ENCODE measurements at regions not wholly inside any gene's neighbourhood (a gene's known extent, or its start where the extent isn't known, plus 50 kb on each side); places are given as distances from the start of the nearest gene placed in this dataset.

DNA sequence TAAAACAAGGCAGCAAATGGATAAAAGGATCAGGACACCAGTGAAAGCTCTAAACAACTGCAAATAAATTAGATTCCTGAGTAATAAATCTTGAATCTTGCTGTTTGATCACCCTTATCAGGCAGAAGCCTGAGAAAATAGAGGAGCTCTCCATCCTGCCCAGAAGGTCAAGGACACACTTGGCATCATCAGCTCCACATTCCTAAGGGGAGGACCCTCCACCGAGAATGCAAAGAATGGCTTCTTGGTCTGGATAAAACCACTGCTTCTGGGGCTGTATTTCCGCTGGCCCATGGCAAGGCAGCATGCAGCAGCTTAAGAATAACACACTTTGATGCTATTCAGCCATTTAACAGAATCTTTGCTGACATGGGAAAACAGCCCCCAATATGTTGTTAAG lies 108.9 kb upstream of the TSC22D2 start:
- H3K9me3 Mint-ChIP-seq = no peaks in the 10 kb centered on the region
- H3K27ac Mint-ChIP-seq = no peak overlapping the region
- H3K4me1 Mint-ChIP-seq = no peaks in the 10 kb centered on the region
- DNase-seq = no peak
- H3K36me3 Mint-ChIP-seq = no peaks in the 10 kb centered on the region
- H3K27me3 Mint-ChIP-seq = peaks cover 19% of the 10 kb centered on the region
- no peak overlapping the region for H3K4me3 Mint-ChIP-seq

DNA sequence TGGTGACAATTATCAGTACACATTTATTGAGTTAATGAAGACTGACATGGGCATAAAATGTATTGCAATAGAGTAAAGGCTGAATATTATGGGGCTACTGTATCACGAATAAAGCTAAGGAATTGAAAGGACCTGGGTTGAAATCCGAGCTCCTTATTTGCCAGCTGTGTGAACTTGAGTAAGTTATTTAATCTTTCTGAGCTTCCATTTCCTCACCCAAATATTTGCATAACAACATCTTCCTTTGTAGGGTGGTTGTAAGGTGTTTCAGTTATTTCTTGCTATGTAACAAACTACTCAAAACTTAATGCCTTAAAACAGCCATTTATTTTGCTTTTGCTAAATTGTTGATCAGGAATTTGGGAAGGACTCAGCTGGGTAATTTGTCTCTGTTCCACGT lies 111.1 kb upstream of the TSC22D2 start:
- H3K9me3 Mint-ChIP-seq = no peaks in the 10 kb centered on the region
- no peak for DNase-seq
- no peaks in the 10 kb centered on the region for H3K36me3 Mint-ChIP-seq
- H3K4me1 Mint-ChIP-seq = no peaks in the 10 kb centered on the region
- peaks cover 14% of the 10 kb centered on the region for H3K27me3 Mint-ChIP-seq
- no peak overlapping the region for H3K4me3 Mint-ChIP-seq
- no peak overlapping the region for H3K27ac Mint-ChIP-seq

DNA sequence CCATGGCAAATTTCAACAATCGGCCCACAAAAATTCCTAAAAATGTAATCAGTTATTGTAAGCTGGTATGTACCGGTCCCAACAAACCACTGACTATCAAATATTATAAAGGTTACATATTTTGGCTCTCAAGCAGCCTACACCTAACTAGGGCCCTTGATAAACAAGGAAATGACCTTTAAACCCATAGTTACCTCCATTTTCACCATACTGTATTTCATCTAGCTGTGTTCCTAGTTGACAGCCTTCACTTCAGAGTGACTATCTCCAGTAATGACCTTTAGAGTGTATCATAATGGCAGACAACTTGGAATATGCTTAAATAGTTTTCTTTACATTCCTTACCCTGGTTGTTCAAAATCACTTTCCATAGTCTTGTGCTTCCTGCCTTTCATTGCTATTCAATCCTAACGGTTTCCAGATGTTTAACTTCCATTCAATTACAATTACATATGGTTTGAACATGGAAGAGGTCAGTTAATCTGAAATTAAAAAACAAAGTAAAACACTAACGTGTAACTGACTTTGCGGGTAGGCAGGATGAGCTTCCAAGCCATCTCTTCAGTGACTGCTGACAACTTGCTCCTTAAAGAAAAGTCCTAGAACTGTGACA lies 111.9 kb upstream of the TSC22D2 start:
- H3K4me3 Mint-ChIP-seq = no peak overlapping the region
- peaks cover 17% of the 10 kb centered on the region for H3K27me3 Mint-ChIP-seq
- H3K9me3 Mint-ChIP-seq = no peaks in the 10 kb centered on the region
- H3K36me3 Mint-ChIP-seq = no peaks in the 10 kb centered on the region
- no peak for DNase-seq
- H3K27ac Mint-ChIP-seq = no peak overlapping the region
- no peaks in the 10 kb centered on the region for H3K4me1 Mint-ChIP-seq

DNA sequence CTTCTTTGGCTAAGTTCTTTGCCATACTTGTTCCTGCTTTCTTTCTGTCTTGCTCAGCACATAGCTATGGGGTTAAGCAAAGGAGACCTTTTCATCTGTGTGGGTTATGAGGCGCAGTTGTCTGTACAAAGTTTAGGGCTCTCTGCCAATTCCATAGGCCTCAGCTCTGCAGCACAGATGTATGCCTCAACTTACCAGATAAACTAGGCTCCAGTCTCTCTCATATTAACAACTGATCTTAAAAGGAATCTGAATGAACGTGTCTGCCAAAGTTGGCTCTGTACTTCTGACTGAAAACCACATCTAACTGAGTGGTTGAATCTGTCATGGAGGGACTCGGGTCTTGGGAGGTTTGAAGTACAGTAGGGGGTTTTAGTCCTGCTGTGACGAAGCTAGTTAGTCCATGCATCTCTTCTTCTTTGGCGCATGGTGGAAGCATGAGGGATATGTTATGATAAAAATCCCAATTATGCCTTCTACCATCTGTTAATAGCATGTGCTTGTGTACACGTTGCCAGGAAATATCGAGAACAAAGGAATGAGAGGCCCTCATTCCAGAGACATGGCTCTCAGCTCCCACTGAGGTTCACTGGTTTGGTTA lies 114.6 kb upstream of the TSC22D2 start:
- H3K36me3 Mint-ChIP-seq = no peaks in the 10 kb centered on the region
- no peaks in the 10 kb centered on the region for H3K4me1 Mint-ChIP-seq
- H3K27me3 Mint-ChIP-seq = peaks cover 22% of the 10 kb centered on the region
- H3K27ac Mint-ChIP-seq = no peak overlapping the region
- no peaks in the 10 kb centered on the region for H3K9me3 Mint-ChIP-seq
- no peak overlapping the region for H3K4me3 Mint-ChIP-seq
- no peak for DNase-seq

DNA sequence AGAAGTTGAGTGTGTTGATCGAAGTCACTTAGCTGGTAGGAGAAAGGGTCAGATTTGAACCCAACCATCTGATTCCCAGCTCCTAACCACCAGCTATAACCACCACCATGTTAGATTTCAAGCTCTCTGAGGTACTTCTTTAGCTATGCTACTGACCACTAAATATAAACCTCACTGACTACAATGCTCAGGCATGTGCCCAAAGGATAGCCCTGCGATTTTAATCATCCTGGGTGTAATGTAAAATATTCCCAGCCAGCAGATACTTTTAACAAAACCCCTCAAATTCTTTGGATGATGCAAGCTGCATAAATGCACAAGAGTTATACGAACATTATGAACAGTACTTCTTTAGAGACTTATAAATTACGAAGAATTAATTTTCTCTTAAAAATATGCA lies 115.2 kb upstream of the TSC22D2 start:
- Mint-ChIP-seq H3K27ac (no peak overlapping the region), H3K36me3 (no peaks in the 10 kb centered on the region), H3K4me1 (no peaks in the 10 kb centered on the region), H3K27me3 (peaks cover 22% of the 10 kb centered on the region), H3K9me3 (no peaks in the 10 kb centered on the region), H3K4me3 (no peak overlapping the region)
- no peak for DNase-seq

DNA sequence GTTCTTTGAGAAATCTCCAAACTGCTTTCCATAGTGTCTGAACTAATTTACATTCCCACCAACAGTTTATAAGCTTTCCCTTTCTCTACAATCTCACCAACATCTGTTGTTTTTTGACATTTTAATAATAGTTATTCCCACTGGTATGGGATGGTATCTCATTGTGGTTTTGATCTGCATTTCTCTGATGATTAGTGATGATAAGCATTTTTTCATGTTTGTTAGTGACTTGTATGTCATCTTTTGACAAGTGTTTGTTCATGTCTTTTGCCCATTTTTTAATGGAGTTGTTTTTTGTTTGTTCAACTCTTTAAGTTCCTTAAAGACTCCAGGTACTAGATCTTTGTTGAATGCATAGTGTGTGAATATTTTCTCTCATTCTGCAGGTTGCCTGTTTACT lies 116.6 kb upstream of the TSC22D2 start:
- Mint-ChIP-seq H3K4me1 (peaks cover 2% of the 10 kb centered on the region), H3K36me3 (no peaks in the 10 kb centered on the region), H3K27ac (no peak overlapping the region), H3K27me3 (peaks cover 30% of the 10 kb centered on the region), H3K4me3 (no peak overlapping the region), H3K9me3 (no peaks in the 10 kb centered on the region)
- DNase-seq = no peak

DNA sequence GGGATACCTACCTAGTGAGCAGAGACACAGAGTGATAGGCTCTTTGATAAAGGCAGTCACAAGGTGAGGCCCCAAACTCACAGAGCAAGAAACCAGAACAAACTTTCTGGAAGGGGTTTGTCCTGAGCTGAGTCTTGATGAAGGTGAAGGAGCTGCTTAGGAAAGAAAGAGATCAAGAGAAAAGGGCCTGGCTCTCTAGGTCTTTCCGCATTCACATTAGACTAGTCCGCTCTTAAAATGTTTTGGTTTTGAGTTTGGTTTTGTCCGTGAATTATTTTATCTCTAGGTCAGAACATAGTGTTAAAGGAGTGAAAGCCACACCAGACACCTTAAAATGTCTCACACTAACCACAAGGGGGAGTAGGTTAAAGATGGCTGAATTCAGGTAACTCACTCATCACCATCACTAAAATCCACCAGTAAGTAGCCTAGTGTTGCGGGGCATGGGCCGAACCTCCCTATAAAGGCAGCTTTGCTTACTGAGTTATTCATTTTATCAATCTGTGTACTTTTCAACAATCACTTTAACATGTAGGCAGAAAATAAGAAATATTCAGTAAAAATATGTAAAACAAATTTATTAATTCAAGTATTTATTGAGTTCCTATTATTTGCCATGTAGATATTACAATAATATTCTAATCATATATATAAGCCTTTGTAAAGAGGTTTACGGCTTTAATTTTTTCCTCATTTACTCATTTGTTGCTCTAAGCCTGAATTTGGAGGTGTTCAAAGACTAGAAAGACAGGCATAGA lies 121.5 kb upstream of the TSC22D2 start:
- Mint-ChIP-seq H3K27ac (no peak overlapping the region), H3K4me1 (peaks cover 6% of the 10 kb centered on the region), H3K9me3 (peaks cover 2% of the 10 kb centered on the region), H3K36me3 (no peaks in the 10 kb centered on the region), H3K4me3 (no peak overlapping the region), H3K27me3 (peaks cover 19% of the 10 kb centered on the region)
- DNase-seq = no peak

DNA sequence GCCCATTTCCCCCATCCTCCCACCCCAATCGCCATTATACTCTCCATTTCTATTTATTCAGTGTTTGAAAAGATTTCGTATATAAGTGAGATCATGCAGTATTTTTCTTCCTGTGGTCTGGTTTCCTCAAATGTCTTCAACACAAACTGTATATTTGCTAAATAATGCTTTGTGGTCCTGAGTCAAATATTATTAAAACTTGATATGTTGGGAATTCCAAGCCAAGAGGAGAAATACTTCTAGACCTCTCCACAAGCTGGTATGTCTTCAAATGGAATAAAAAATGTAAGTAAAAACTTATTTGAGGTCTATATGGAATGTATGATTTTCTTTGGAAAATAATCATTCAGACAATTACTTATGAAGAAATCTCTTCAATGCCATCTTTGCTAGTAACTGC lies 122.5 kb upstream of the TSC22D2 start:
- H3K27ac Mint-ChIP-seq = no peak overlapping the region
- H3K4me3 Mint-ChIP-seq = no peak overlapping the region
- H3K36me3 Mint-ChIP-seq = no peaks in the 10 kb centered on the region
- no peak for DNase-seq
- peaks cover 2% of the 10 kb centered on the region for H3K9me3 Mint-ChIP-seq
- H3K27me3 Mint-ChIP-seq = peaks cover 21% of the 10 kb centered on the region
- peaks cover 6% of the 10 kb centered on the region for H3K4me1 Mint-ChIP-seq

DNA sequence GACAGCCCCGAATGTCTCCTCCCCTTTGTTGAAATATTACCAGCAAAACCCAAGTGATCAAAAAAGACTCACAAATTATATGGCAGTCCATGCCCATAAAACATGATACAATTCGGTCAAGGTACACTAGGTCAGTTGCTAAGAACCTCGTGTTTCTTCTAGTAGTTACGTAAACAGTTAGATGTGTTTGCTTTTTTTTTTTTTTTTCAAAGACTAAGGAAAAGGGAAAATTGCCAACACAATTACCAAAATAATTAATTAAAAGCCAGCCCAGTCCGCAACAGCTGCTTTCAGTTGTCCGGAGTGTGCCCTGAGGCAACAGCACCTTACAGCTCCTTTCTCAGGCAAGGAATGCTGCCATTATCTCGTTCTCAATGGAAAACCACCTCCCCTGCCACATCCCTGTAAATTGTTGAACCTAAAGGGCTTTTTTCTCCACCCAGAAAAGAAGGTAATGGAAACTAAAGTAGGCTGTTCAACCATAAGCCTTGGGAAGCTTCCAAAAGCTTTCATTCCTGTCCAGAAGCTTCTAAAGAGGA lies 129.2 kb upstream of the TSC22D2 start:
- peaks cover 28% of the 10 kb centered on the region for H3K27me3 Mint-ChIP-seq
- peaks cover 2% of the 10 kb centered on the region for H3K9me3 Mint-ChIP-seq
- no peaks in the 10 kb centered on the region for H3K4me1 Mint-ChIP-seq
- no peak overlapping the region for H3K27ac Mint-ChIP-seq
- H3K4me3 Mint-ChIP-seq = no peak overlapping the region
- DNase-seq = no peak
- H3K36me3 Mint-ChIP-seq = no peaks in the 10 kb centered on the region

DNA sequence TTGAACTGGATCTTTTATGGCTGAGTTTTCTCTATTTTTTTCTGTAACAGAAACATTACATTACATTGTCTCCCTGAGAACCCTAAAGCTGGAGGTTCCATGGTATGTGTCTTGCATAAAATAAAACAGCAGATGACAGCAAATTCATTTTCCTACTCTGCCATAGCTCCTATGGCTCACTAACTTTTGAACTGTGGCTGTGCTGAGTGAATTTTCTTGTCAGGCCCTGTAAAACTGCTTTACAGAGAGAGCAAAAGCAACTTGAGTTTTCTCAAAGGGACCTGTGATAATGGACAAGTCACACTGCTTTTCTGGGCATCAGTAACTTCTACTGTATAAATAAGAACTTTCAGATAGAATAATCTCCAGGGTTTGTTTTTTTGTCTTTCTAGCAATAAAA lies 129.9 kb upstream of the TSC22D2 start:
- no peak overlapping the region for H3K4me3 Mint-ChIP-seq

DNA sequence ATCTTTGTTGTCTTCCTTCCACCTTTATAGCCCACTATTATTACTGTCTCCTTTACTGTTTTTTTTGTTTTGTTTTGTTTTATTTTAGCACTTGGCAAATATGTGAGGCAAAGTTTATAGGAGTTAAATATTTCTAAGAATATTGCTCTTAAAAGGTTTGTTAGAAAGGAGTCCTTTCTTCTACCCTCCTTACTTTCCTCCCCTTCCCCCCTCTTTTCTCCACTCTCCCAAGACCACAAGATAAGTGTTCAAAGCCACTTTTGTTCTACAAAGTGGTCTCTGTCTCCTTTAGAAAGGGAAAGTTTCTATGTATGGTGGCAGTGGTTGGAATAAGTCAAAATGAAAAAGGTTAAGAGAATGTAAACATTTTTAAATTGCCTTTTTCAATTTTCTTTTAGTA lies 130.7 kb upstream of the TSC22D2 start:
- Mint-ChIP-seq H3K36me3 (no peaks in the 10 kb centered on the region), H3K27ac (no peak overlapping the region), H3K4me3 (no peak overlapping the region), H3K27me3 (peaks cover 32% of the 10 kb centered on the region), H3K4me1 (no peaks in the 10 kb centered on the region), H3K9me3 (peaks cover 2% of the 10 kb centered on the region)
- no peak for DNase-seq

More for the DNA sequence above, 129.9 kb upstream of the TSC22D2 start:
- Mint-ChIP-seq H3K4me1 (no peaks in the 10 kb centered on the region), H3K9me3 (peaks cover 2% of the 10 kb centered on the region), H3K27me3 (peaks cover 32% of the 10 kb centered on the region), H3K36me3 (no peaks in the 10 kb centered on the region), H3K27ac (no peak overlapping the region)
- DNase-seq = no peak

DNA sequence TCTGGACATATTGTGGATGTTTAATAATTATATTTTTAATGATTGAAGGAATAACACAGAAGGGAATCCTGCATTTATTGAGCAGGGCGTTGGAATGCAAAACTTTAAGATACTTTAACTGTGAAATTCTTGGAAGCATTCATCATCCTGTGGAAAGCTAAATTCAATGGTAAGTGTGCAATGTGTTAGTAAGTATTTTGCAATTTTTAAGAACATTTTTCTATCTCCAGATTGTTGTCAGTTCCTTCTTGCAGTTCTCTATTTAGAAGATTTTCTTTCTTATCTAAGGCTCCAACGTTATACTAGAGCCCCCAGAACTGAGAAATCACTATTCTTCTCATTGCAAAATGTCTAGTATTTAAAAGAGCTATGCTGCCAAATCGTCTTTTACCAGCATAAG lies 132.2 kb upstream of the TSC22D2 start:
- Mint-ChIP-seq H3K4me3 (no peak overlapping the region), H3K9me3 (no peaks in the 10 kb centered on the region), H3K36me3 (no peaks in the 10 kb centered on the region), H3K27ac (no peak overlapping the region), H3K27me3 (peaks cover 28% of the 10 kb centered on the region), H3K4me1 (no peaks in the 10 kb centered on the region)
- no peak for DNase-seq

DNA sequence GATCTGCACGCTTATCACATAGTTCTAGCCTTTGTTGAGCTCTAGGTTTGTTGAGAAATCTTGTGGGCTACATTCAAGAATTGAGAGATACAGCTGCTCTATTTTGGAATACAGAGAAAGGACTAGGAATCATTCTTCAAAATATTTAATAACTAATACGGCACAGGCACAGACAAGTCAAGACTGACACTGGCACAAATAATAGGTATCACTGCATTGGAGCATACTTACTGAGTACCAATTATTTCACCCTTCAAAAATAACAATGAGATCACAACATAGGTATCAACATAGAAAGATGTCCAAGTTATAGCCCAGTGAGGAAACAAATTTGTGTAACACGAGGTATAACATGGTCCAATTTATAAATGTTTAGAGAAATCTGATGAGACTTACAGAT lies 133.7 kb upstream of the TSC22D2 start:
- no peaks in the 10 kb centered on the region for H3K9me3 Mint-ChIP-seq
- H3K27ac Mint-ChIP-seq = no peak overlapping the region
- H3K36me3 Mint-ChIP-seq = no peaks in the 10 kb centered on the region
- H3K4me1 Mint-ChIP-seq = no peaks in the 10 kb centered on the region
- peaks cover 24% of the 10 kb centered on the region for H3K27me3 Mint-ChIP-seq
- no peak overlapping the region for H3K4me3 Mint-ChIP-seq
- DNase-seq = no peak

DNA sequence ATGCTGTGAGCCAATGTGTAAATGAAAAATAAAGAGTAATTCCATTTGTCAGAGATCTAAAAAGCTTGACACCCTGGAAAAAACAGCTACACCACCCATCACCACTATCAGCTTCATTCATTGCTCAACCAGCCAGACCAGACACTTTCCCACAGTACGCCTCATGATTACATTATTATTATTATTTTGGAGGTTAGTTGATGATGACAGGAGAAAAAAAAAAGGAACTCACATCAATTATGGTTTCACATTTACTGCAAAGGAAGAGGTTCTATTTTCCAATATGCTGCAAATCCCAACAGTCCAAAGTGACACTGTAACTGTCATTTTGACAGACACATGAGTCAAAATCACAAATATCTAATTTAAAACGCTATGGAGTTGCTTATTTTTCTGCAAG lies 134.7 kb upstream of the TSC22D2 start:
- Mint-ChIP-seq H3K27me3 (peaks cover 24% of the 10 kb centered on the region), H3K27ac (no peak overlapping the region), H3K9me3 (no peaks in the 10 kb centered on the region), H3K36me3 (no peaks in the 10 kb centered on the region), H3K4me3 (no peak overlapping the region), H3K4me1 (no peaks in the 10 kb centered on the region)
- no peak for DNase-seq

DNA sequence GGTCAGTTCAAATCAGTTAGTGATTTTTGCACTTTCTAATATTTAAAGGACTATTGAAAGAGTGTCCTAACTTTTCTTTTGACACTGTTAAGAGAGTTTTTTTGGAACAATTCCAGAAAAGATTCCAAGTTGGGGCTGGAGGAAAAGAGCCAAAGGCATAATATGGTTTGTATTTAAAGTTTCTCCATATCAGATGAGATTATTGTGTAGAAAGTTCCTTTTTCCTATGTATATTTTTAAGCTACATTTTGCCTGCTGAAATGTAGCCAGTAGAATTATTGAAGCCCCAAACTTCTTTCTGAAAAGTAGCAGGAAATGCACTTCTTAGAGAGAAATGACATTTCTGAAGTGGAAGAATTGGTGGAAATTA lies 136.5 kb upstream of the TSC22D2 start:
- no peaks in the 10 kb centered on the region for H3K9me3 Mint-ChIP-seq
- H3K36me3 Mint-ChIP-seq = no peaks in the 10 kb centered on the region
- no peak overlapping the region for H3K27ac Mint-ChIP-seq
- no peaks in the 10 kb centered on the region for H3K4me1 Mint-ChIP-seq
- peaks cover 15% of the 10 kb centered on the region for H3K27me3 Mint-ChIP-seq
- no peak overlapping the region for H3K4me3 Mint-ChIP-seq
- DNase-seq = no peak
